Activated T-helper 2 cell treated with anti-CD3 and anti-CD28 coated beads, Interferon-gamma antibody, Interleukin-2, Interleukin-4, amounts not matched to agents 10 μg/mL and 5 μg/mL and 100 μg/mL, durations not matched to agents 14 hours and 24 hours and 36 hours (primary cell): ENCODE measurements at regions not wholly inside any gene's neighbourhood (a gene's known extent, or its start where the extent isn't known, plus 50 kb on each side); places are given as distances from the start of the nearest gene placed in this dataset.

Experiments
- DNase-seq: peaks from one replicate; pipeline ENCODE4 v3.0.0; 2021; ENCODE audit warnings: low spot score
- H3K27ac Mint-ChIP-seq: one replicate; pipeline ENCODE4 v1.8.0; 2021; ENCODE audit warnings: mixed read lengths
- H3K27me3 Mint-ChIP-seq: one replicate; pipeline ENCODE4 v1.8.0; 2021; ENCODE audit warnings: low read depth, mixed read lengths
- H3K36me3 Mint-ChIP-seq: one replicate; pipeline ENCODE4 v1.8.0; 2021; ENCODE audit warnings: low read depth, mixed read lengths
- H3K4me1 Mint-ChIP-seq: one replicate; pipeline ENCODE4 v1.8.0; 2021; ENCODE audit warnings: low read depth, mixed read lengths
- H3K4me3 Mint-ChIP-seq: one replicate; pipeline ENCODE4 v1.8.0; 2021; ENCODE audit warnings: low read depth, mild to moderate bottlenecking, moderate library complexity, mixed read lengths
- H3K9me3 Mint-ChIP-seq: one replicate; pipeline ENCODE4 v1.8.0; 2021; ENCODE audit warnings: mixed read lengths
- intact Hi-C: fragments of 100-400 bp; cut with micrococcal nuclease; formaldehyde crosslinking; loops from one replicate; pipeline ENCODE4 v1.15.1; 2023

DNA sequence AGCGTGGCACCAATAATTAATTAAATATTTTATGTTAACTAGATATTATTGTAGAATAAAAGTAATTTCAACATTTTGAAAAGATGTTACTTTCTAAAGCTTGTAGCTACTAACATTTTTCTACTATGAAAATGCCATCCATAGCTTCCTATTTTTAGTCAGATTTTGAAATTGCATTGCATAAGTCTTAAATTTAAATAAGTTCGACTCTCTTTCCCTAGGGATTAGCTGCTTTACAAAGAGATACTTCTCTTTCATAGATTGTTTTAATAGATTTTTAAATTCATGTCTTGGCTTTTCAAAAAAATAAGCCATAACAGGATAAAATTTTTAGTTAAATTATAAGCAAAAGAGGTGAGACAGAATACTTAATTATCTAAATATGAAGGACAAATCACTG is 1279.6 kb downstream of the KCNT2 start:
- Mint-ChIP-seq H3K4me1 (no peaks in the 10 kb centered on the region), H3K36me3 (no peaks in the 10 kb centered on the region), H3K27ac (no peak overlapping the region), H3K4me3 (no peak overlapping the region), H3K27me3 (no peaks in the 10 kb centered on the region), H3K9me3 (no peaks in the 10 kb centered on the region)
- no peak for DNase-seq
- intact Hi-C loops = no loop called here

DNA sequence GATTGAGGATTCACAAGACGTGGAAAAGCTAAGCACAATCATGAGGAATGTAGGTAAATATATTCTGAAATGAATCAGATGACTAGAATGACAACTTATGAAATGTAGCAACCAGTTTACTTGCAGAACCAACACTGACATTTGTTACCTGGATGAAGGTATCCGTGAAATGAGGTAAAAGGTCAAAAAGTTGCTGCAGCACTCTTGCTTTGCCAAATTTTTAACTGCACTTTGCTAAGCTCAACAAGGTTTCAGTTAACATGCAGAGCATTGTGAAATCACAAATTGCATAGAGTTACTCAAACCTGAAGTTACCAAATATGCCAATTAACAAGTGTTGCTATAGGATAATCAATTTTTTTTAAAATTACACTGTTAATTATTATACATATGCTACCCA is 1280.1 kb downstream of the KCNT2 start:
- H3K4me3 Mint-ChIP-seq = no peak overlapping the region
- no peak for DNase-seq
- no peak overlapping the region for H3K27ac Mint-ChIP-seq
- no peaks in the 10 kb centered on the region for H3K4me1 Mint-ChIP-seq
- intact Hi-C loops = no loop called here
- no peaks in the 10 kb centered on the region for H3K9me3 Mint-ChIP-seq
- no peaks in the 10 kb centered on the region for H3K36me3 Mint-ChIP-seq
- H3K27me3 Mint-ChIP-seq = no peaks in the 10 kb centered on the region

DNA sequence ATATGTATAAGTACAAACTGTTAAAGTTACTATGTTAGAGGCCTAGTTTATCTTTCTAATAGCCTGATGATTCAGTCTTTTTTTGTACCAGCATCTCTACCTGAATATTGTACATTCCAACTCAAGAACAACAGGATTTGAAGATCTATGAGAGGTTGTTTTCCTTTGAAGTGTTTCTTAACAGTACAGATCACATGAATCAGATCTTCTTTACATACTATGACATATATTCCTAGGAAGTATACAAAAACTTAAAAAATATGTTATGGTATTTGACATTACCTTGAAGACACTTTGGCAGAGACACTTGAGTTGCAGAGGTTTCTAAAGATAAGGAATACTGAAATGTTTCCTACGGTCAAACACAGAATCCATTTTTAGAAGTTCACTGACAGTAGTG is 1280.9 kb downstream of the KCNT2 start:
- Mint-ChIP-seq H3K36me3 (no peaks in the 10 kb centered on the region), H3K9me3 (no peaks in the 10 kb centered on the region), H3K27ac (no peak overlapping the region), H3K27me3 (no peaks in the 10 kb centered on the region), H3K4me1 (no peaks in the 10 kb centered on the region), H3K4me3 (no peak overlapping the region)
- intact Hi-C loops = no loop called here
- no peak for DNase-seq

DNA sequence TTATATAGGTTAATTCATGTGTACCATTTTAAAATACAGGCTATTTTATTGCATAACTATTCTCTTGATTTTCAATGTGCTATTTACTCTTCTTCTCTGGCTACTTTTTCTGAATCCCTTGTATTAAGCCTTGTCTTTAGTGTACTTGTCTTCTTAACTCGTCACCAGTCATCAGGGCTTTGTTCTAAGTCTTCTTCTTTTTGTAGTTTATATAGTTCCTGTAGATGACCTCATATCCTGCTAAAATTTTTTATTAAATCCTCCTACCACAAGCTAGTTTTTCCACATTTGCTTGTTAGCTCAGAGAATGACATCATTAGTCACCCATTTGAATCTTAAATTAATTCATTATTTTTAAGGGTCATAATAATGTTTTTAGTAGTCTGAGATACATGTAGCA is 1281.9 kb downstream of the KCNT2 start:
- Mint-ChIP-seq H3K27me3 (no peaks in the 10 kb centered on the region), H3K4me1 (no peaks in the 10 kb centered on the region), H3K4me3 (no peak overlapping the region), H3K9me3 (no peaks in the 10 kb centered on the region), H3K27ac (no peak overlapping the region), H3K36me3 (no peaks in the 10 kb centered on the region)
- no peak for DNase-seq
- intact Hi-C loops = no loop called here

DNA sequence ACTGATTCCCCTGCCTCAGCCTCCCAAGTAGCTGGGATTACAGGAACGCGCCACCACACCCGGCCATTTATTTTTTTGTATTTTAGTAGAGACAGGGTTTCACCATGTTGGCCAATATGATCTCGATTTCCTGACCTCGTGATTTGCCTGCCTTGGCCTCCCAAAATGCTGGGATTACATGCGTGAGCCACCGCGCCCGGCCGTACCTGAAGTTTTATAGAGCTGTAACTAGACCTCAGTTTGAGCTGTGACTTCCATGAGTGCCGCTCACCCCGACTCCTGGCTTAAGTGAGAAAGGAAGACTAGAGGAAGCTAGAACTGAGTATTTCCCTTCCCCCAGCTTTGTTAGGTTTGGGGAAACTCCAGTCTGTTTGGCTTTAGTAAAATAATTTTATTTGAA is 1283.1 kb downstream of the KCNT2 start:
- intact Hi-C loops = no loop called here
- Mint-ChIP-seq H3K27ac (no peak overlapping the region), H3K36me3 (no peaks in the 10 kb centered on the region), H3K4me3 (no peak overlapping the region), H3K4me1 (no peaks in the 10 kb centered on the region), H3K9me3 (no peaks in the 10 kb centered on the region), H3K27me3 (no peaks in the 10 kb centered on the region)
- no peak for DNase-seq

DNA sequence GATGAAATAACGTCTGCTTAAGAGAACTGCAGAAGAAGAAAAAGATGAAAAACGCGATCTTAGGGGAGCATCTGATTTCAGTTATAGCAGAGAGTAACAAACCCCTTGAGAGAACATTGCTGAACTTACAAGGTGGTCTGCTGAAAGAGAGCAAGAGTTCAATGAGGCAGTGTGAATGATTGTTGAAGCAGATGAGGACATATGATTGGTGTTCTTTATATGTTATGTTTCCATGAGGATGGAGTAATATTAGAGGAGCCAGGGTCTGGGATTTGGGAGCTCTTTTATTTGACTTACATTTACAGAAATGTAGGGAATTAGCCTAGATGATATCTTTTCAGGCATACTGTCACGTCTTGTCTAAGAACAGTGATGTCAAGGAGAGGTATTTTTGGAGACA is 1302.0 kb downstream of the KCNT2 start:
- no peak for DNase-seq
- no peak overlapping the region for H3K27ac Mint-ChIP-seq
- no peaks in the 10 kb centered on the region for H3K27me3 Mint-ChIP-seq
- intact Hi-C loops = no loop called here
- no peaks in the 10 kb centered on the region for H3K4me1 Mint-ChIP-seq
- no peak overlapping the region for H3K4me3 Mint-ChIP-seq
- H3K36me3 Mint-ChIP-seq = no peaks in the 10 kb centered on the region
- H3K9me3 Mint-ChIP-seq = no peaks in the 10 kb centered on the region

DNA sequence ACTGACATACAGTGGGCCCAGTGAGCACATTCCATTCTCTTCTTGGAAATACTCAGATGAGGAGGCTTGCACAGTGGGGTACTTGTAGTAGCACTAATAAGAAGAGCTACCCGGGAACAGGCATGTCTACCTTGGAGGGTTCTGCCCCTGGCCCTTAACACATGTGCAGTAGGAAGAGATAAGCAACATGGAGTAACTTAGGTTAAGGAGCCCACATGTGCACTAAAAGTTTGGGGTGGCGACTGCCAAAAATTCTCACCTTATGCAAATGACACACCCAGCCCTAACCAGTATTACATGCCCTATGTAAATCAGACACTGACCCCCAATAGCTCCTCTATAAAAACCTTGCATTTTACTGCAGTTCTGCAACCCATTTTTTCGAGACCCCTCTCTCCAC is 1313.3 kb downstream of the KCNT2 start:
- no peak overlapping the region for H3K27ac Mint-ChIP-seq
- no peaks in the 10 kb centered on the region for H3K36me3 Mint-ChIP-seq
- no peaks in the 10 kb centered on the region for H3K27me3 Mint-ChIP-seq
- H3K4me3 Mint-ChIP-seq = no peak overlapping the region
- intact Hi-C loops = no loop called here
- H3K9me3 Mint-ChIP-seq = no peaks in the 10 kb centered on the region
- no peak for DNase-seq
- H3K4me1 Mint-ChIP-seq = no peaks in the 10 kb centered on the region

DNA sequence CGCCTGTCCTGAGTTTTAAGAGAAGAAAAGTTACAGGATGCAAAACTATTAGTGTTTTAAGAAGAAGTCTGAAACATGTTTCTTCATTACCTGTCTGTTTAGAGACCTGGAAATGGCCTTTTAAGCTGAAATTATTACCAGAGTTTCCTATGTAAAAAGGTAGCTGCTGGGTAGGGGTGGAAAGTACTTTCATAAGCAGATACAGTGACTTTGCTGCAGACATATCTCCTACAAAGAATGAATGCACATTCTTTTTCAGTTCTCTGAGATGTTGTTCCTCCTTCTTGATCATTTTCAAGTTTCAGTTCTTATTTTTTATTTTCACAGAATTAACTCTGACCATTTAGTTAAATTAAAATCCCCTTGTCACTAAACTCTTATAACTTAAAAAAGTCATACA is 1329.6 kb downstream of the KCNT2 start:
- no peak overlapping the region for H3K4me3 Mint-ChIP-seq
- H3K4me1 Mint-ChIP-seq = no peaks in the 10 kb centered on the region
- H3K9me3 Mint-ChIP-seq = no peaks in the 10 kb centered on the region
- H3K27ac Mint-ChIP-seq = no peak overlapping the region
- no peaks in the 10 kb centered on the region for H3K36me3 Mint-ChIP-seq
- no peaks in the 10 kb centered on the region for H3K27me3 Mint-ChIP-seq
- DNase-seq = no peak
- intact Hi-C loops = no loop called here

DNA sequence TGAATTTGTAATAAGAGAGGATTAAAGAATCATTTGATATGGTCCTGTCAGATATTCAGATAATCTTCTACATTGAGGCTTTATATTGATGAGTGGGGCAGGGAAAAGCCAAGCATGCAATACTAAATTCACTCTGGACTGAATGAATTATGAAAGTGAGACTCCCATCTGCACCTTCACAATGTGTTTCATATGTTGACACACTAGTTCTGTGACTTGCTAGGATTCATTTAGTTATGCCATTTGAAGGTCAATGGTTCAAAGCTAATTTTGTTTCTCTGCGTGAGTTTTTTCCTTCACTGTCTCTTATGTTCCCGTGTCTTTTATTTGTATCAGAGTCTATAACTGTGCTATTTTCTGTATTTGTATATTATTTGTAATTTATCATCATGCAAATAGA is 1332.5 kb downstream of the KCNT2 start:
- no peak for DNase-seq
- no peaks in the 10 kb centered on the region for H3K27me3 Mint-ChIP-seq
- no peaks in the 10 kb centered on the region for H3K4me1 Mint-ChIP-seq
- H3K4me3 Mint-ChIP-seq = no peak overlapping the region
- no peaks in the 10 kb centered on the region for H3K36me3 Mint-ChIP-seq
- no peak overlapping the region for H3K27ac Mint-ChIP-seq
- H3K9me3 Mint-ChIP-seq = no peaks in the 10 kb centered on the region
- intact Hi-C loops = no loop called here

DNA sequence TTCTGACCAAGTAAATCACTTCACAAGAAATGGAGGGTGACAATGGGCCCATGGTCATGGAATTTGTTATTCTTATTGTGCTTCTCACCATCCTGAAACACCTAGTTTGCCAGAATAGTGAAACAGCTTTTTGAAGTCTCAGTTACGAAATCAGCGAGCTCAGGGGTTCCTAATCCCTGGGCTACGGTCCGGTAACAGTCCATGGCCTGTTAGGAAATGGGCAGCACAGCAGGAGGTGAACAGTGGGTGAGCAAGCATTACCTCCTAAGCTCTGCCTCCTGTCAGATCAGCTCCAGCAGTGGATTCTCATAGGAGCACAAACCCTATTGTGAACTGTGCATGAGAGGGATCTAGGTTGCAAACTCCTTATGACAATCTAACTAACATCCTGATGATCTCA is 1356.3 kb downstream of the KCNT2 start:
- intact Hi-C loops = no loop called here
- Mint-ChIP-seq H3K9me3 (no peaks in the 10 kb centered on the region), H3K27me3 (no peaks in the 10 kb centered on the region), H3K36me3 (no peaks in the 10 kb centered on the region), H3K4me3 (no peak overlapping the region), H3K27ac (no peak overlapping the region), H3K4me1 (no peaks in the 10 kb centered on the region)
- no peak for DNase-seq

DNA sequence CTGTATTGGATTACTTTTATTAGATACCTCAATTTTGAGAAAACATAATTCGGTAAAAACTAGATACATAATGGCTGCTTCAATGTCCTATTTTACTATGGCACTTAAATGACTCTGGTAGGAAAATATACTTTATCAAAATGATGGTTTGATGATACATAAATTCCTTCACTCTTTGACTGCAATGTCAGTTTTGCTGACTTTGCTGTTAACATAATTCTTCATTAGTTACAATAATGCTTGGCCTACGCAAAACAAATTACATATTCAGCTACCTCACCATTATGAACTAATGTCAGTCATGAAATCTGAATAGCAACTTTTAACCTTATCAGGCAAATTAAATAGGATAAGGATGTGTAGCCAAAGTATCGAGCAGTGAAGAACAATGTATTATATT is 1364.7 kb downstream of the KCNT2 start:
- H3K4me1 Mint-ChIP-seq = no peaks in the 10 kb centered on the region
- H3K36me3 Mint-ChIP-seq = no peaks in the 10 kb centered on the region
- intact Hi-C loops = no loop called here
- H3K4me3 Mint-ChIP-seq = no peak overlapping the region
- H3K27ac Mint-ChIP-seq = no peak overlapping the region
- no peaks in the 10 kb centered on the region for H3K27me3 Mint-ChIP-seq
- no peaks in the 10 kb centered on the region for H3K9me3 Mint-ChIP-seq
- DNase-seq = no peak

DNA sequence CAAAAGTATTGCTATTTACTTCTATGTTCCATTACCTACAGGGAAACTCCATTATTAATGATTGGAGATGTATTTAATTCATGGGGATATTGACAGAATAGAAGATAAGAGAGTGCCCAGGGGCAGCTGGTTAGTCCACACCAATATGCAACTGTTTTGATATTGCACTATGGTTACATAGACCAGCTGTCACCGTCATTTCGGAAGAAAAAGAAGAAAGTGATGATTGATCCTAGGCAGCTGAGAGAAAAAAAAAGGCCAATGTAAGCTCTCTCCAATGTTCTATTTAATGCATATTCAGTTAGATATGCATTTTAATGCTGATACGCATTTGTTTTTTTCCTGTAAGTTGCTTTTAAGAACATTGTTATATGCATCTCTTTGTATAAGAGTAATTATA is 1367.2 kb downstream of the KCNT2 start:
- H3K4me3 Mint-ChIP-seq = no peak overlapping the region
- H3K4me1 Mint-ChIP-seq = no peaks in the 10 kb centered on the region
- no peaks in the 10 kb centered on the region for H3K27me3 Mint-ChIP-seq
- H3K9me3 Mint-ChIP-seq = no peaks in the 10 kb centered on the region
- no peak for DNase-seq
- intact Hi-C loops = no loop called here
- H3K27ac Mint-ChIP-seq = no peak overlapping the region
- H3K36me3 Mint-ChIP-seq = no peaks in the 10 kb centered on the region

DNA sequence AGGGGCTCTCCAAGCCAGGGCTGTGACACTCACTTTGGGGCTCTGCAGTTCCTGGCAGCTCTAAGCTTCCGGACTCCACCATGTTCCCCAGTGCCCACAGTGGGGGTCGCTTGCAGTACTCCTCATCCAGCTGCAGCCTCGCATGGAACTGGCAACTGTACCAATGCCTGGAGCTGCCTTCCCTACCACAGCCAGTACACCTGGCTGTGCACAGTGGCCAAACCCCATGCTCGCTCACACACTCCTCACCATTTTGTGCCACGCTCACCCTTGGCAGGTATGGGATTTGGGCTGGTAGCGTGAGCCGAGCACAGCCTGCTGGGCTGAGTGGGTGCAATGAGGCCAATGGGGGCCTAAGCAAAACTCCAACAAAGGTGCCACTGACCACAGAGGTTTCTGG is 1369.9 kb downstream of the KCNT2 start:
- H3K27me3 Mint-ChIP-seq = no peaks in the 10 kb centered on the region
- no peak overlapping the region for H3K4me3 Mint-ChIP-seq
- H3K4me1 Mint-ChIP-seq = no peaks in the 10 kb centered on the region
- DNase-seq = no peak
- intact Hi-C loops = no loop called here
- no peaks in the 10 kb centered on the region for H3K9me3 Mint-ChIP-seq
- H3K27ac Mint-ChIP-seq = no peak overlapping the region
- no peaks in the 10 kb centered on the region for H3K36me3 Mint-ChIP-seq

DNA sequence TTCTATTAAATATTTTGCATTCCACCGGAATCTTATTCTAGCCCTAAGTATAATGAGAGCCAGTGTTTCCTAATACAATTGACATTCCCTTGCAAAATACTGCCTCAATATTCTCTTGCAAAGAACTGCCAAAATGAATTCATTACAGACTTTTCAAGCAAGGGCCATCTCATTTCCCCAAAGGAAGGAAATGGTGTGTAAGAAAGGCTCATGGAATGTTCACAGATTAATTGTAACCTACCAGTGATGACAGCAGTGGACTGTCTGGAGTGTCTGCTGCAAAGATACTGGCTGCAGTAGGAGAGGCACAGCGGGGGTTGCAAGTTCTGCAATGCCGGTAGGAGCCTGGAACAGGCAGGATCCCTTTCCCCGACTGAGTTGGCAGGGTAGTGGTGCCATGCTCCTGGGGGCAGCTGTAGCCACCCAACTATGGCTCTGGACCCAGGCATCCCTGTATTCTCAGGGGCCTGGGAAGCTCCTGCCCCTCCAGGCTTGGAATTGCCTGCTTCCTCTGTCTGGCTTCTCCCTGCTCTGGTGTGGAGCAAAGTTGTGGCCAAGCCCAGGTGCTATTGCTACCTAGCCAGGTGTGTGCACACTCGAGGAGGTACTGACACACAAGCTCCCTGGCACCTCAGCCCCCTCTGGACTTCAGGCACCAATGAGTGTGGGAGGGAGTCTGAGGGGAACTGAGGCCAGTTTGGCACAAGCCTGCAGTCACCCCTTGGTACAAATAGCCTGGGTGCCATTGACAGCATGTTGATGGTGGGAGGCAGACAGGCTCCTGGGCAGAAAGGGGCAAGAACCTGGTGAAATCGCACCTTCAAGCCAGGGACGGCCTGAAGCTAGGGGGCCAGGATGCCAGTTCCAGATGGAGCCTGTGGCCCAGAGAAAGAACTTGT is 1371.0 kb downstream of the KCNT2 start:
- no peak overlapping the region for H3K4me3 Mint-ChIP-seq

More for the DNA sequence above, 1371.0 kb downstream of the KCNT2 start:
- Mint-ChIP-seq H3K36me3 (no peaks in the 10 kb centered on the region), H3K9me3 (no peaks in the 10 kb centered on the region), H3K27me3 (no peaks in the 10 kb centered on the region), H3K4me1 (no peaks in the 10 kb centered on the region), H3K27ac (no peak overlapping the region)
- no peak for DNase-seq
- intact Hi-C loops = no loop called here
